ENCODE measurements at regions not wholly inside any gene's neighbourhood (a gene's known extent, or its start where the extent isn't known, plus 50 kb on each side); places are given as distances from the start of the nearest gene placed in this dataset.

GRCh38 chr11:96466607-96467006 is 76.8 kb downstream of the JRKL start:
- Mint-ChIP-seq H3K4me3 (no peak overlapping the region), H3K27ac (no peak overlapping the region), H3K9me3 (no peaks in the 10 kb centered on the region), H3K27me3 (ENCODE audit: insufficient read depth, low read depth) (no peaks in the 10 kb centered on the region), H3K36me3 (no peaks in the 10 kb centered on the region), H3K4me1 (peaks cover 13% of the 10 kb centered on the region)
- Histone ChIP-seq H3F3A (ENCODE audit: low read depth) (no peaks in the 10 kb centered on the region), H3K4me3 (no peak overlapping the region), H3K4me2 (no peak overlapping the region), H3K36me3 (no peaks in the 10 kb centered on the region), H3K4me1 (peaks cover 8% of the 10 kb centered on the region), H2AFZ (replicated peaks) (no peak overlapping the region), H3K9ac (no peak overlapping the region), H3K27ac (no peak overlapping the region), H4K20me1 (ENCODE audit: low read depth) (no peaks in the 10 kb centered on the region), H3K9me3 (ENCODE audit: low read depth) (no peaks in the 10 kb centered on the region), H3K79me2 (ENCODE audit: low read depth) (no peaks in the 10 kb centered on the region), H3K27me3 (no peaks in the 10 kb centered on the region)
- TF ChIP-seq, protein P1, sequence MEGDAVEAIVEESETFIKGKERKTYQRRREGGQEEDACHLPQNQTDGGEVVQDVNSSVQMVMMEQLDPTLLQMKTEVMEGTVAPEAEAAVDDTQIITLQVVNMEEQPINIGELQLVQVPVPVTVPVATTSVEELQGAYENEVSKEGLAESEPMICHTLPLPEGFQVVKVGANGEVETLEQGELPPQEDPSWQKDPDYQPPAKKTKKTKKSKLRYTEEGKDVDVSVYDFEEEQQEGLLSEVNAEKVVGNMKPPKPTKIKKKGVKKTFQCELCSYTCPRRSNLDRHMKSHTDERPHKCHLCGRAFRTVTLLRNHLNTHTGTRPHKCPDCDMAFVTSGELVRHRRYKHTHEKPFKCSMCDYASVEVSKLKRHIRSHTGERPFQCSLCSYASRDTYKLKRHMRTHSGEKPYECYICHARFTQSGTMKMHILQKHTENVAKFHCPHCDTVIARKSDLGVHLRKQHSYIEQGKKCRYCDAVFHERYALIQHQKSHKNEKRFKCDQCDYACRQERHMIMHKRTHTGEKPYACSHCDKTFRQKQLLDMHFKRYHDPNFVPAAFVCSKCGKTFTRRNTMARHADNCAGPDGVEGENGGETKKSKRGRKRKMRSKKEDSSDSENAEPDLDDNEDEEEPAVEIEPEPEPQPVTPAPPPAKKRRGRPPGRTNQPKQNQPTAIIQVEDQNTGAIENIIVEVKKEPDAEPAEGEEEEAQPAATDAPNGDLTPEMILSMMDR (IDR thresholded peaks at IDR 0.05) = no peak
- TF ChIP-seq EZH2phosphoT487 (IDR thresholded peaks at IDR 0.05) = no peak
- TF ChIP-seq EZH2 (IDR thresholded peaks at IDR 0.05) = no peak
- no peak for DNase-seq (ENCODE audit: low spot score)

DNA sequence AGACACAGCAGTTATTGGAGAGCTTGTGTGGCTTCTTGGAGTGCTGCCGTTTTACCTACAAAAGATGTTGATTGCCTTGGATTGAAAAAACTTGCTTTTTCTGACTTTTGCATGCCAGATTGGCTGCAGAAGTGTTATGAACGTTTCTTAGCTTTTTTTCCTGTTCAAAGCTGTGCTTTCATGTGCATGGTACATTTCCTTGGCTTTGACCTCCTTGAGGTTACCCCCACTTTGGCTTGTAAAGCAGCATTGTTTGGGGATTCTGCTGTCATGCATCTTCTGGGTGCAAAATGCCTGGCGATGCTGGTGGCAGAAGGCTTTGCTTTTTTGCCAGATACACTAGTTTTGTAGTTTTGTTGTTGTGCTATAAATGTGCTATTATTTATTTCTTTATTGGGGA is 80.0 kb downstream of the JRKL start:
- no peak overlapping the region for H3K27ac Mint-ChIP-seq

DNA sequence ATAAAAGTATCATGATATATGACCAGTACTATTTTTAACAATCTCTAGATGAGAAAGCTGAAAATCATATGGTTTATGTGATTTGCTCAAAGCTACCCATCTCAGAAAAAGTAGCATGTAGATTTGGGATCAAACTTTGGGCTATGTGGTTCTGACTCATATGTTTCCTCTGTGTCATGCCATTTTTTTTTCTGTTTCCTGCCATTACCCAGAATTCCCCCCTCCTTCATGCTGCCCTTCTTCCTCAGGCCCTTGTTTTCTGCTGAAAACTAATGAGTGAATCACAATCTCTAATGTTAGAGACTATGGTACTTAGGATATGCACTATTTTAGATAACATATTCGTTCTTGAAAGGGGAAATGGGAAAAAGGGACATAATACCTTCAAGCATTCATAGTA is 80.7 kb downstream of the JRKL start:
- H3K36me3 ChIP-seq = no peaks in the 10 kb centered on the region
- H3K4me3 Mint-ChIP-seq = no peak overlapping the region
- no peak overlapping the region for H3K4me3 ChIP-seq
- no peak for DNase-seq (ENCODE audit: low spot score)
- no peaks in the 10 kb centered on the region for H4K20me1 ChIP-seq (ENCODE audit: low read depth)
- no peaks in the 10 kb centered on the region for H3K27me3 ChIP-seq
- H3K9ac ChIP-seq = no peak overlapping the region
- no peaks in the 10 kb centered on the region for H3K9me3 ChIP-seq (ENCODE audit: low read depth)
- H3K36me3 Mint-ChIP-seq = no peaks in the 10 kb centered on the region
- H3K79me2 ChIP-seq (ENCODE audit: low read depth) = no peaks in the 10 kb centered on the region
- no peak overlapping the region for H3K4me2 ChIP-seq
- no peak overlapping the region for H3K27ac Mint-ChIP-seq
- no peaks in the 10 kb centered on the region for H3K4me1 Mint-ChIP-seq
- H2AFZ ChIP-seq (replicated peaks) = no peak overlapping the region
- H3K27me3 Mint-ChIP-seq (ENCODE audit: insufficient read depth, low read depth) = no peaks in the 10 kb centered on the region
- H3F3A ChIP-seq (ENCODE audit: low read depth) = no peaks in the 10 kb centered on the region
- TF ChIP-seq EZH2phosphoT487 (IDR thresholded peaks at IDR 0.05) = no peak
- TF ChIP-seq EZH2 (IDR thresholded peaks at IDR 0.05) = no peak
- TF ChIP-seq, protein P1 (IDR thresholded peaks at IDR 0.05) = no peak
- no peak overlapping the region for H3K27ac ChIP-seq
- H3K4me1 ChIP-seq = no peaks in the 10 kb centered on the region
- H3K9me3 Mint-ChIP-seq = peaks cover 16% of the 10 kb centered on the region

More for the DNA sequence above, 80.0 kb downstream of the JRKL start:
- Histone ChIP-seq H3K9me3 (ENCODE audit: low read depth) (no peaks in the 10 kb centered on the region), H3K9ac (no peak overlapping the region), H3K4me1 (no peaks in the 10 kb centered on the region), H3K36me3 (no peaks in the 10 kb centered on the region), H3K79me2 (ENCODE audit: low read depth) (no peaks in the 10 kb centered on the region), H3F3A (ENCODE audit: low read depth) (no peaks in the 10 kb centered on the region), H3K27ac (no peak overlapping the region), H4K20me1 (ENCODE audit: low read depth) (no peaks in the 10 kb centered on the region), H2AFZ (replicated peaks) (no peak overlapping the region), H3K4me2 (no peak overlapping the region), H3K27me3 (no peaks in the 10 kb centered on the region), H3K4me3 (no peak overlapping the region)
- no peak for DNase-seq (ENCODE audit: low spot score)
- Mint-ChIP-seq H3K4me1 (peaks cover 4% of the 10 kb centered on the region), H3K36me3 (no peaks in the 10 kb centered on the region), H3K9me3 (peaks cover 11% of the 10 kb centered on the region), H3K4me3 (no peak overlapping the region), H3K27me3 (ENCODE audit: insufficient read depth, low read depth) (no peaks in the 10 kb centered on the region)
- TF ChIP-seq EZH2 (IDR thresholded peaks at IDR 0.05) (no peak), EZH2phosphoT487 (IDR thresholded peaks at IDR 0.05) (no peak)
- TF ChIP-seq, protein P1 (IDR thresholded peaks at IDR 0.05) = no peak
